GM12864 (cell line): ENCODE measurements at regions not wholly inside any gene's neighbourhood (a gene's known extent, or its start where the extent isn't known, plus 50 kb on each side); places are given as distances from the start of the nearest gene placed in this dataset.

Experiments
- DNase-seq: peaks from one replicate; pipeline ENCODE4 v3.0.0-alpha.2; 2011; ENCODE audit warnings: low read depth
- H3K4me3 ChIP-seq: 2 replicates; pipeline ENCODE4 v1.5.1; 2011; ENCODE audit warnings: mild to moderate bottlenecking, low read depth, low read length, control low read depth
- TF ChIP-seq, protein P1 (sequence below): IDR thresholded peaks from 2 replicates; pipeline ENCODE4 v1.5.1; 2011; ENCODE audit warnings: low read depth, mild to moderate bottlenecking, moderate library complexity, low read length, control low read depth, inconsistent platforms; ENCODE audit errors: missing control alignments

DNA sequence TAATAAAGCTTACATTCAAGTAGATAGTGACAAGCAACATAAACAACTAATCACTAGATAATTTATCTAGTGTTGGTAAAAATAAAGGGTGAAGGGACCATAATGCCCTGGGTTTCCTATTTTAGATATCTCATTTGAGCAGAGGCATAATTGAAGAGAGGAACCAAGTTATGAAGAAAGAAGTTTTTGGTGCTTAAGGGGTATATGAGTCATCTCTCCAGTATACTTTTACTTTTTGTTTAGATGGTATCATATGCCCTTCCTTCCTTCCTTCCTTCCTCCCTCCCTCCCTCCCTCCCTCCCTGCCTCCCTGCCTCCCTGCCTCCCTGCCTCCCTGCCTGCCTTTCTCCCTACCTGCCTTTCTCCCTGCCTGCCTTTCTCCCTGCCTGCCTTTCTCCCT lies 1053.5 kb upstream of the CELF4 start:
- H3K4me3 ChIP-seq, result no peak overlapping the region
- no peak for DNase-seq
- TF ChIP-seq, protein P1, sequence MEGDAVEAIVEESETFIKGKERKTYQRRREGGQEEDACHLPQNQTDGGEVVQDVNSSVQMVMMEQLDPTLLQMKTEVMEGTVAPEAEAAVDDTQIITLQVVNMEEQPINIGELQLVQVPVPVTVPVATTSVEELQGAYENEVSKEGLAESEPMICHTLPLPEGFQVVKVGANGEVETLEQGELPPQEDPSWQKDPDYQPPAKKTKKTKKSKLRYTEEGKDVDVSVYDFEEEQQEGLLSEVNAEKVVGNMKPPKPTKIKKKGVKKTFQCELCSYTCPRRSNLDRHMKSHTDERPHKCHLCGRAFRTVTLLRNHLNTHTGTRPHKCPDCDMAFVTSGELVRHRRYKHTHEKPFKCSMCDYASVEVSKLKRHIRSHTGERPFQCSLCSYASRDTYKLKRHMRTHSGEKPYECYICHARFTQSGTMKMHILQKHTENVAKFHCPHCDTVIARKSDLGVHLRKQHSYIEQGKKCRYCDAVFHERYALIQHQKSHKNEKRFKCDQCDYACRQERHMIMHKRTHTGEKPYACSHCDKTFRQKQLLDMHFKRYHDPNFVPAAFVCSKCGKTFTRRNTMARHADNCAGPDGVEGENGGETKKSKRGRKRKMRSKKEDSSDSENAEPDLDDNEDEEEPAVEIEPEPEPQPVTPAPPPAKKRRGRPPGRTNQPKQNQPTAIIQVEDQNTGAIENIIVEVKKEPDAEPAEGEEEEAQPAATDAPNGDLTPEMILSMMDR, result no peak

- DNase-seq, result no peak
- TF ChIP-seq, protein P1, result no peak
- no peak overlapping the region for H3K4me3 ChIP-seq
Observed at GRCh38 chr18:38616306-38616705, 1050.7 kb upstream of the CELF4 start.

GRCh38 chr18:38612904-38613303 lies 1047.3 kb upstream of the CELF4 start:
- no peak for DNase-seq
- no peak overlapping the region for H3K4me3 ChIP-seq
- TF ChIP-seq, protein P1, result no peak

- TF ChIP-seq, protein P1, result no peak
- peak; percentile 71 for DNase-seq
Observed at GRCh38 chr18:38611036-38611964, 1045.7 kb upstream of the CELF4 start.

DNA sequence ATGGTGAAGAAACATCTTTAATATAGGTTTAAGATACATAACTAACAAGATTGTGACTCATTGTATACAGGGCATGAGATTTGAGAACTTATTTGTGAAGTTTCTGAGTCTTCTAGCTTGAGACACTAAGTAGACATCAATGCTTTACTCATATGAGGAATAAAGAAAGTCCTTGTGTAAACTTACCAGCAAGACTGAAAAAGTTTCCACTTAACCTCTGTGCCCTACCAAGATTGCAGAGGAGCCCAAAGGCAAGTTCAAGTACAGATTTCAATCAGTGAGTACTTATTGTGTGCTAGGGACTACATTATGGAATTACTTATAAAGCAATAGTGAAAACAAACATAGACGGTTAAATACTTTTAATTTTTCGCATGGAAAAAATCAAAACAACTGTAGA lies 1041.2 kb upstream of the CELF4 start:
- DNase-seq, result peak; percentile 30
- no peak overlapping the region for H3K4me3 ChIP-seq
- TF ChIP-seq, protein P1, result no peak

More at GRCh38 chr18:38611036-38611964, 1045.7 kb upstream of the CELF4 start:
- H3K4me3 ChIP-seq, result no peak overlapping the region; the same call in 1 of the 2 replicates

GRCh38 chr18:38602341-38602740 lies 1036.7 kb upstream of the CELF4 start:
- H3K4me3 ChIP-seq, result no peak overlapping the region
- TF ChIP-seq, protein P1, result no peak
- DNase-seq, result no peak
